ENCODE measurements at regions not wholly inside any gene's neighbourhood (a gene's known extent, or its start where the extent isn't known, plus 50 kb on each side); places are given as distances from the start of the nearest gene placed in this dataset.

GRCh38 chr4:64156253-64156652 is 253.0 kb downstream of the TECRL start:
- H3K4me1 ChIP-seq (ENCODE audit: control insufficient read depth, insufficient read depth, low read length), result no peaks in the 10 kb centered on the region
- H3K27me3 ChIP-seq (ENCODE audit: control insufficient read depth, insufficient read depth, low read length, poor library complexity, severe bottlenecking), result no peaks in the 10 kb centered on the region
- no peak overlapping the region for H3K27ac ChIP-seq (ENCODE audit: low read depth, low read length)
- peaks cover 2% of the 10 kb centered on the region for H3K36me3 Mint-ChIP-seq (ENCODE audit: low read depth)
- DNase-seq, result no peak
- no peaks in the 10 kb centered on the region for H3K36me3 ChIP-seq (ENCODE audit: control insufficient read depth, insufficient read depth, low read length)
- H3K9me3 Mint-ChIP-seq, result peaks cover 10% of the 10 kb centered on the region
- peaks cover 28% of the 10 kb centered on the region for H3K9me3 ChIP-seq (ENCODE audit: control insufficient read depth, low read length)
- H3K4me3 Mint-ChIP-seq, result no peak overlapping the region
- H3K27me3 Mint-ChIP-seq (ENCODE audit: insufficient read depth), result no peaks in the 10 kb centered on the region
- TF ChIP-seq, protein P1, sequence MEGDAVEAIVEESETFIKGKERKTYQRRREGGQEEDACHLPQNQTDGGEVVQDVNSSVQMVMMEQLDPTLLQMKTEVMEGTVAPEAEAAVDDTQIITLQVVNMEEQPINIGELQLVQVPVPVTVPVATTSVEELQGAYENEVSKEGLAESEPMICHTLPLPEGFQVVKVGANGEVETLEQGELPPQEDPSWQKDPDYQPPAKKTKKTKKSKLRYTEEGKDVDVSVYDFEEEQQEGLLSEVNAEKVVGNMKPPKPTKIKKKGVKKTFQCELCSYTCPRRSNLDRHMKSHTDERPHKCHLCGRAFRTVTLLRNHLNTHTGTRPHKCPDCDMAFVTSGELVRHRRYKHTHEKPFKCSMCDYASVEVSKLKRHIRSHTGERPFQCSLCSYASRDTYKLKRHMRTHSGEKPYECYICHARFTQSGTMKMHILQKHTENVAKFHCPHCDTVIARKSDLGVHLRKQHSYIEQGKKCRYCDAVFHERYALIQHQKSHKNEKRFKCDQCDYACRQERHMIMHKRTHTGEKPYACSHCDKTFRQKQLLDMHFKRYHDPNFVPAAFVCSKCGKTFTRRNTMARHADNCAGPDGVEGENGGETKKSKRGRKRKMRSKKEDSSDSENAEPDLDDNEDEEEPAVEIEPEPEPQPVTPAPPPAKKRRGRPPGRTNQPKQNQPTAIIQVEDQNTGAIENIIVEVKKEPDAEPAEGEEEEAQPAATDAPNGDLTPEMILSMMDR (conservative IDR thresholded peaks at IDR 0.05), result no peak
- no peaks in the 10 kb centered on the region for H3K4me1 Mint-ChIP-seq
- no peak overlapping the region for H3K9ac ChIP-seq (ENCODE audit: extremely low read depth, low read length, poor library complexity, severe bottlenecking)
- no peak overlapping the region for H3K27ac Mint-ChIP-seq
- H3K4me3 ChIP-seq (ENCODE audit: low read length), result no peak overlapping the region

DNA sequence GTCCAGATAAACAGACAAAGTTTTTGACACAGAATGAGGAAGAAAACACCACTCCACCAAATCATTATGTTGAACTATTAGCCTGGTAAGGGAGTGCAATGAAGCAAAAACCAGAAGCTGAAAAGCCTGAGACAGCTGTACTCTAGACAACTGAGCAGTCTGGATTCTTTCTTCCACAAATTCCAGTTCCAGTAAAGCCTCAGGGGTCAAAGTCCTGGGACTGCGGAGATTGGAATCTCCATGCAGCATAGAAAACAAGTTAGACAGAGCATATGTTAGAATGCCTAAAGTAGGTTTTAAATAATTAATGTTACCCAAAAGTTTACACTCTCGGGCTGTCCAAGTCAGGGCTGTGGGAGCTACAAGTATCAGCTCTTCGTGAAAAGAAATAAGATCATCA is 263.2 kb downstream of the TECRL start:
- H3K9me3 Mint-ChIP-seq, result peaks cover 62% of the 10 kb centered on the region
- H3K27ac Mint-ChIP-seq, result no peak overlapping the region
- peaks cover 42% of the 10 kb centered on the region for H3K9me3 ChIP-seq (ENCODE audit: control insufficient read depth, low read length)
- H3K27me3 Mint-ChIP-seq (ENCODE audit: insufficient read depth), result no peaks in the 10 kb centered on the region
- no peaks in the 10 kb centered on the region for H3K4me1 ChIP-seq (ENCODE audit: control insufficient read depth, insufficient read depth, low read length)
- H3K36me3 Mint-ChIP-seq (ENCODE audit: low read depth), result peaks cover 17% of the 10 kb centered on the region
- DNase-seq, result no peak
- WGBS, 2 experiments (ENCODE audit: insufficient coverage in 1 of 2, insufficient read length in 1 of 2), result 88 to 100% methylated on average over 1 to 3 of the region's 3 CpGs
- H3K27me3 ChIP-seq (ENCODE audit: control insufficient read depth, insufficient read depth, low read length, poor library complexity, severe bottlenecking), result no peaks in the 10 kb centered on the region
- no peak overlapping the region for H3K9ac ChIP-seq (ENCODE audit: extremely low read depth, low read length, poor library complexity, severe bottlenecking)
- no peak overlapping the region for H3K27ac ChIP-seq (ENCODE audit: low read depth, low read length)
- TF ChIP-seq, protein P1 (conservative IDR thresholded peaks at IDR 0.05), result no peak
- no peak overlapping the region for H3K4me3 Mint-ChIP-seq
- H3K4me3 ChIP-seq (ENCODE audit: low read length), result peak overlapping the region; percentile 45
- H3K4me1 Mint-ChIP-seq, result no peaks in the 10 kb centered on the region
- H3K36me3 ChIP-seq (ENCODE audit: control insufficient read depth, insufficient read depth, low read length), result no peaks in the 10 kb centered on the region

GRCh38 chr4:64144994-64145393 is 264.3 kb downstream of the TECRL start:
- TF ChIP-seq, protein P1 (conservative IDR thresholded peaks at IDR 0.05), result no peak
- Histone ChIP-seq H3K27ac (ENCODE audit: low read depth, low read length) (no peak overlapping the region), H3K27me3 (ENCODE audit: control insufficient read depth, insufficient read depth, low read length, poor library complexity, severe bottlenecking) (no peaks in the 10 kb centered on the region), H3K4me1 (ENCODE audit: control insufficient read depth, insufficient read depth, low read length) (no peaks in the 10 kb centered on the region), H3K9ac (ENCODE audit: extremely low read depth, low read length, poor library complexity, severe bottlenecking) (no peak overlapping the region), H3K4me3 (ENCODE audit: low read length) (no peak overlapping the region), H3K36me3 (ENCODE audit: control insufficient read depth, insufficient read depth, low read length) (no peaks in the 10 kb centered on the region), H3K9me3 (ENCODE audit: control insufficient read depth, low read length) (peaks cover 48% of the 10 kb centered on the region)
- H3K4me3 Mint-ChIP-seq, result no peak overlapping the region
- peaks cover 67% of the 10 kb centered on the region for H3K9me3 Mint-ChIP-seq
- H3K27me3 Mint-ChIP-seq (ENCODE audit: insufficient read depth), result no peaks in the 10 kb centered on the region
- DNase-seq, result no peak
- H3K4me1 Mint-ChIP-seq, result no peaks in the 10 kb centered on the region
- WGBS, 2 experiments (ENCODE audit: insufficient coverage in 1 of 2, insufficient read length in 1 of 2), result 89 to 100% methylated on average over 1 of the region's 1 CpG
- peaks cover 17% of the 10 kb centered on the region for H3K36me3 Mint-ChIP-seq (ENCODE audit: low read depth)
- H3K27ac Mint-ChIP-seq, result no peak overlapping the region
